ENCODE measurements at regions not wholly inside any gene's neighbourhood (a gene's known extent, or its start where the extent isn't known, plus 50 kb on each side); places are given as distances from the start of the nearest gene placed in this dataset.

DNA sequence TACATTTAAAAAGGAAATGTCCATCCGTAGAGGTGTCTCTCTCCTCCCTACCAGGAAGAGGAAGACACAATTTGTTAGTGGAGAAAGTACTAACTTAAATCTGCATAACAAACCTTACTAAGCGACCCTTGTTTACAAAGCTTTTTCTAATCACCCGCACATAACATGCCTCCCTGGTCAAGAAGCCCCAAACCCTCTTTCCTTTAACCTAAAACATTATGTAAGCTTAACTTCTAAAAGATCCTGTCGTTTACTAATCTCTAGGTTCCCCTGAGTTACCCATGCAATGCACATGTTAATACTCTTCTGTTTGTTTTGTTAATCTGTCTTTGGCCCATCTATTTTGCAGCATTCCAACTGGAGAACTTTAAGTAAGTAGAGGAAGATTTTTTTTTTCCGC lies 630.3 kb upstream of the NRXN1 start:
- no peak for TF ChIP-seq POLR2A (IDR thresholded peaks at IDR 0.05)
- TF ChIP-seq, protein P1, sequence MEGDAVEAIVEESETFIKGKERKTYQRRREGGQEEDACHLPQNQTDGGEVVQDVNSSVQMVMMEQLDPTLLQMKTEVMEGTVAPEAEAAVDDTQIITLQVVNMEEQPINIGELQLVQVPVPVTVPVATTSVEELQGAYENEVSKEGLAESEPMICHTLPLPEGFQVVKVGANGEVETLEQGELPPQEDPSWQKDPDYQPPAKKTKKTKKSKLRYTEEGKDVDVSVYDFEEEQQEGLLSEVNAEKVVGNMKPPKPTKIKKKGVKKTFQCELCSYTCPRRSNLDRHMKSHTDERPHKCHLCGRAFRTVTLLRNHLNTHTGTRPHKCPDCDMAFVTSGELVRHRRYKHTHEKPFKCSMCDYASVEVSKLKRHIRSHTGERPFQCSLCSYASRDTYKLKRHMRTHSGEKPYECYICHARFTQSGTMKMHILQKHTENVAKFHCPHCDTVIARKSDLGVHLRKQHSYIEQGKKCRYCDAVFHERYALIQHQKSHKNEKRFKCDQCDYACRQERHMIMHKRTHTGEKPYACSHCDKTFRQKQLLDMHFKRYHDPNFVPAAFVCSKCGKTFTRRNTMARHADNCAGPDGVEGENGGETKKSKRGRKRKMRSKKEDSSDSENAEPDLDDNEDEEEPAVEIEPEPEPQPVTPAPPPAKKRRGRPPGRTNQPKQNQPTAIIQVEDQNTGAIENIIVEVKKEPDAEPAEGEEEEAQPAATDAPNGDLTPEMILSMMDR (IDR thresholded peaks at IDR 0.05): no peak

Measured in Peyer's patch (tissue), 4 donors.